HFF-Myc (cell line): ENCODE measurements at regions not wholly inside any gene's neighbourhood (a gene's known extent, or its start where the extent isn't known, plus 50 kb on each side); places are given as distances from the start of the nearest gene placed in this dataset.

ENCODE experiments used
- DNase-seq: peaks from one replicate; pipeline ENCODE4 v3.0.0-alpha.2; 2011; ENCODE audit warnings: low read depth; ENCODE audit errors: extremely low read depth
- H3K4me3 ChIP-seq: replicated peaks from 2 replicates; pipeline ENCODE4 v1.5.1; 2011; ENCODE audit warnings: low read depth, mild to moderate bottlenecking, control low read depth, low read length
- CTCF ChIP-seq: IDR thresholded peaks from 2 replicates; pipeline ENCODE4 v1.5.1; 2012; ENCODE audit warnings: mild to moderate bottlenecking, low read depth, low read length, control low read depth; ENCODE audit errors: missing control alignments

GRCh38 chr20:40760399-40760798 lies 71.4 kb upstream of the MAFB start:
- DNase-seq: no peak
- H3K4me3 ChIP-seq: no peak overlapping the region
- TF ChIP-seq CTCF: no peak

GRCh38 chr20:40763646-40764295 lies 74.7 kb upstream of the MAFB start:
- no peak overlapping the region for H3K4me3 ChIP-seq
- no peak for TF ChIP-seq CTCF
- no peak for DNase-seq

GRCh38 chr20:40765814-40766480 lies 76.9 kb upstream of the MAFB start:
- TF ChIP-seq CTCF: no peak
- no peak for DNase-seq
- H3K4me3 ChIP-seq: no peak overlapping the region

DNA sequence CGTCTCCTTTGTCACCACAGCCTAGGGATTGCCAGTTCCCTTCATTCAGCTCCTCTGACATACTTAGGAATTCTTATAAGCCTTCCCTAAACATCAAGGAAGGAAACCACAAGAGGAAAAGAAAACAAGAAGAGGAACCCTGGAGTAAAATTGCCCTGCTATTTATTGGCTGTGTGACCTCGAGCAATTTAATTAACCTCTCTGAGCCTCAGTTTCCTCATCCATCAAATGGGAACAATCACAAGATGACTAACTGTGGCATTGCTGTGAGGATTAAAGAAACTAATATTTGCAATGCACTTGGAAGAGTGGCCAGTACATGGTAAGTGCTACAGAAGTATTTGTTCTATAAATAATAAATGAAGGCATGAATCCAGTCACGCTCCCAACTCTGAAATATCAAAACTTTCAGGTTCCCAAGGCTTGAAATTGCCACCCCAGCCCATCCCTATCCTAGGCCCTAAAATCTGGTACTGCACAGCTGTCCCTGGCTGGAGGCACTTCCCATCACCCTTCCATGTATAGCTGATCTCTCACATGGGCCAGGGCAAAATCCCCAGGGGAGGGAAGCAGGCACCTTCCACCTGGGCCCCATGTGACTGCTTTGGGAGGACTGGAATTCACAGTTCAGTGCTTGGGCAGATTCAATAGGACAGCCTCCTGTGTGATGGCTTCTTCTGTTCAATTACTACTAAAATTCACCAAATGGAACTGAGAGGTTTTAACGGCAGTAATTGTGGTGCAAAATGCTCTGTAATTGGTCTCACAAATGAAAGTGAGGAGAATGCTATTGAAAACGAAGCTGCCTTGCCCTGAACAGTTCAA lies 78.0 kb upstream of the MAFB start:
- no peak overlapping the region for H3K4me3 ChIP-seq
- DNase-seq: no peak
- TF ChIP-seq CTCF: no peak

DNA sequence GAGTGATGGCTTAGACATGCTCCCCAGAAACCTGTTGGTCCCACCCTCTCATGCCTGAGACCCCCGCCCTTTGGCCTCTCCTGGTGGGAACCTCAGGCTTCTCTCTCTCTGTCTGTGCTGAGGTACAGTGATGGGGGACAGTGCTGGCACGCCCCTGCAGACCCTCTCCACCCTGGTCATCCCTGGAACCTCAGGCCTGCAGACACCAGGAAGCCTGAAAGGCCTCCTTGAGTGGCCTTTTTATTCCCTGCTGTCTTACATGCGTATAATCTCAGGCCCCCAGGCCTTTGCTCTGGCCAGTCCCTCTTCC lies 78.5 kb upstream of the MAFB start:
- no peak for TF ChIP-seq CTCF
- no peak overlapping the region for H3K4me3 ChIP-seq
- DNase-seq: no peak

DNA sequence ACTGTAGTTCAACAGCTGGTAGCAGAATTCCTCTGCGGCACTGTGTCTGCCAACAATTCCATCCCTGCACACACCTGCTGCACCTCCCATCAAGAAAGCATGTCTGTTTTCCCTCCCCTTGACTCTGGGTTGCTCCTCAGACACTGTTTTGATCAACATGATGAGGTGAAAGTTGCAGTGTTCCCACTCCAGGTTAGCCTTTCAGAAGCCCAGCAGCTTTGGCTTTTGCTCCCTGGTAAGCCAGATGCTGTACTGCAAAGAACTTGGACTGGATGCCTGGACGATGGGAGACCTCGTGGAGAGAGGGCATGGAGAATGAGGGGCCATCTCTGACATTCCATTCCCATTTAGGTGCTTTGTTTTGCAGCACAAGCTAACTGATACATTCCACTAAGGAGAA lies 79.1 kb upstream of the MAFB start:
- no peak for DNase-seq
- no peak for TF ChIP-seq CTCF
- no peak overlapping the region for H3K4me3 ChIP-seq
